ENCODE measurements at regions not wholly inside any gene's neighbourhood (a gene's known extent, or its start where the extent isn't known, plus 50 kb on each side); places are given as distances from the start of the nearest gene placed in this dataset.

DNA sequence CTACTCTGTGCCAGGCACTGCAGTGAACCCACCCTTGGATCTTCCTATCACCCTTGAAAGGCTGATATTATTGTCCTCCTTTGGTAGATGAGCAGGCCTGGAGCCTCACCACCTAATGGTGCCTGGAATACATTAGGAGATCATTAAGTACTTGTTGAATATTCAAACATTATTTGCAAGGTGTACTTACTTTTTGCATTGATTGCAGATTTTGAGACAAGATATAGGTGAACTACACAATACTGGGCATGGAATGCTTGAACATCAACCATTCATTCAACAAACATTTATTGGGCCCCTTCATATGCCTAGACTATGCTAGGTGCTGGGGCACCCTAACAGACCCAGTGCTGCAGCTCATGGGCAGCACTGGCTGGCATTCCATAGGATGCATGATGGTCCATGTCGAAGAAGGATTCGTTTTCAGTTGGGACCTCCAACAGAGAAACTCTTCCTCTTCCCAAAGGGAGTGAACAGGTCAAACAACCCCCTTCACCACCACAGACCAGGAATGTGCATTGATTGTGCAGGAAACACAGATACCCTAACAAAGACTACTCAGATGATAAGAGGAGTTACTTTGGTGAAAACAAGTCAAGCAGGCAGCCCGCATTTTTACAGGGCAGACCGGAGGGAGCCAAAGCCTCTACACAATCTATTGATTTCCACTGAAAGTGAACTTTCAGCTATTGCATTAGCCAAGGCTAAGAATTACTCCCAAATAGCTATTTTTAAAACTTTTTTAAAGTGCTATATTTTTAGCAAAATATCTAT is 149.6 kb upstream of the SH3BP4 start:
- TF ChIP-seq, protein P1, sequence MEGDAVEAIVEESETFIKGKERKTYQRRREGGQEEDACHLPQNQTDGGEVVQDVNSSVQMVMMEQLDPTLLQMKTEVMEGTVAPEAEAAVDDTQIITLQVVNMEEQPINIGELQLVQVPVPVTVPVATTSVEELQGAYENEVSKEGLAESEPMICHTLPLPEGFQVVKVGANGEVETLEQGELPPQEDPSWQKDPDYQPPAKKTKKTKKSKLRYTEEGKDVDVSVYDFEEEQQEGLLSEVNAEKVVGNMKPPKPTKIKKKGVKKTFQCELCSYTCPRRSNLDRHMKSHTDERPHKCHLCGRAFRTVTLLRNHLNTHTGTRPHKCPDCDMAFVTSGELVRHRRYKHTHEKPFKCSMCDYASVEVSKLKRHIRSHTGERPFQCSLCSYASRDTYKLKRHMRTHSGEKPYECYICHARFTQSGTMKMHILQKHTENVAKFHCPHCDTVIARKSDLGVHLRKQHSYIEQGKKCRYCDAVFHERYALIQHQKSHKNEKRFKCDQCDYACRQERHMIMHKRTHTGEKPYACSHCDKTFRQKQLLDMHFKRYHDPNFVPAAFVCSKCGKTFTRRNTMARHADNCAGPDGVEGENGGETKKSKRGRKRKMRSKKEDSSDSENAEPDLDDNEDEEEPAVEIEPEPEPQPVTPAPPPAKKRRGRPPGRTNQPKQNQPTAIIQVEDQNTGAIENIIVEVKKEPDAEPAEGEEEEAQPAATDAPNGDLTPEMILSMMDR (IDR thresholded peaks at IDR 0.05; ENCODE audit: borderline replicate concordance, control extremely low read depth, extremely low read depth, insufficient read depth, missing control alignments) = no peak
- DNase-seq (ENCODE audit: low spot score) = no peak
- in situ Hi-C loops (cut with MboI; ENCODE audit: low sequenced_read_pairs, unreplicated experiment) = no loop called here

DNA sequence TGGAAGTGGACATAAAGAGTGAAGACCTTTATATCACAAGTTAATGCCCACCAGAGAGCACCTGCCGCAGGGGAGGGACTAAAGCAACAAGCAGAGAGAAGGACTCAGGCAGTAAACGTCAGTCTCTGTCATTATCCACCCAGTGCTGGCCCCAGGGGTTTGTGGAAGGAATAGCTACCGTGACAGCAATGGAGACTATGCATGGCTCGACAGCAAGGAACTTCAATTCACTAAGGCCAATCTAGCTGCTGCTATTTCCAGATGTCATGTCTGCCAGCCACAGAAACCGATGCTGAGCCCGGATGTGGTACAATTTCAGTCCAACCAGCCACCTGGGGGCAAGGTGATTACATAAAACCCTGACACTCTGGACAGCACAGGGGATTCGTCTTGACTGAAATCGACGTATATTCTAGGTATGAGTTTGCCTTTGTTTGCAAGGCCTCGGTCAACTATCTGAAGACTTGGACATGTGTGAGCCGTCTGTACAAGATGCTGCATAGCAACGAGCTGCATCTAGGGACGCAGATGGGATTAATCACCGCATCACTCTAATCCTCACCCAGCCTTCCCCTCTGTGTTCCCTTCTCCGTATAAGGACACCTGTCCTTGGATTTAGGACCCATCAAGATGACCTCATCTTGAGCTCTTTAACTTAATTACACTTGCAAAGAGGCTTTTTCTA is 154.1 kb upstream of the SH3BP4 start:
- TF ChIP-seq, protein P1 (IDR thresholded peaks at IDR 0.05; ENCODE audit: borderline replicate concordance, control extremely low read depth, extremely low read depth, insufficient read depth, missing control alignments) = no peak
- no peak for DNase-seq (ENCODE audit: low spot score)
- in situ Hi-C loops (cut with MboI; ENCODE audit: low sequenced_read_pairs, unreplicated experiment) = no loop called here

DNA sequence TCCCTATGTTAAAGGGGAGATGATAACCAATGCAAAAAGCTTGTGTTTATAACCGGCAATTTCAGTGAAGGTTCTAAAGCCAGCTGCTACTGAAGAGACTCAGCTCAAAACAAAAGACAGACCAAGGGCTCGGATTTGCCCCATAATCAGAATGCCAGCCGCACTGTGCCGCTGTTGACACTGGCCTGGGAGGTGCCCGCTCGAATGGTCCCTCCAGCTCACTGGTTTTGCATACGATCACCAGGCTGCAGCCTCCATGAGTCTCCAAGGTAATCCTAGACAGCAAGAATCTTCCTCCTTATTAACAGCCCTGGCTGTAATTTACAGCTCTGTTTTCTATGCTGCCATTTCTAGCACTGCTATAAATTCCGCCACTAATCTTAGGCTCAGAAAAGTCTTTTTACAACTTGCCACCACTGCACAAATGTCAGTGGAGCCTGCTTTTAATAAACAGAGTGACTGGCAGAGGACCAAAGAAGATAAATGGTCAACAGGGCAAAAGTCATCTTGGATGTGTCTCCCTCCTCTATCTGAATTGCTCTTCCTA is 155.7 kb upstream of the SH3BP4 start:
- in situ Hi-C loops (cut with MboI; ENCODE audit: low sequenced_read_pairs, unreplicated experiment) = no loop called here
- TF ChIP-seq, protein P1 (IDR thresholded peaks at IDR 0.05; ENCODE audit: borderline replicate concordance, control extremely low read depth, extremely low read depth, insufficient read depth, missing control alignments) = no peak
- DNase-seq (ENCODE audit: low spot score) = no peak

DNA sequence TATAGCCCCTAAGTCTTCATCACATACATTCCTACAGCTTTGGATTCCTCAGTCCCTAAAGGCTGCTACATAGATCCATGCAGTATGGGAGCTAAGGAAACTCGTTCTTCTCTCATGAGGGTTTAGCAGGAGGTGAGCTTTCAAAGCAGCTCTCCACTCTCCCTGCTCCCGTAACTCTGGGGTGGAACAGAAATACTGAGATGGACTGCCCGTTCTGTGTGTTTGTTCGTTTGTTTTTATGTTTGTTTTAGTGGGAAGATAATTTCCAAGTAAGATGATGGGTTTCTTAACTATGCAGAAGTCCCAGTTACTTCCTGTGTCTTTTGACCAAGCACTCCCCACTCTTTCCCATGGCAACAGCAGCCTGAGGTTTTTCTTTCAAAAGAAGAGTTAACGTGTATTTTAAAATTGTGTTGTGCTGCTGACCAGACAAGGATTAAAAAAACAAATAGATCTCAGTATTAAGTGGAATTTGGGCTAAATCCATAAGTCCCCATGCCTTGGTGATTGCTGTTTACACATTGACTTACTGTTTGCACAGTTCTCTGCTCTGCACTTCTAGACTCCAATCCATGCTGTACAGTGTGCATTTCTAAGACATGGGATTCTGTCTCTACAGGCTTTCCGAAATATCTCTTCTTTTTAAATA is 156.4 kb upstream of the SH3BP4 start:
- no peak for DNase-seq (ENCODE audit: low spot score)
- in situ Hi-C loops (cut with MboI; ENCODE audit: low sequenced_read_pairs, unreplicated experiment) = no loop called here
- TF ChIP-seq, protein P1 (IDR thresholded peaks at IDR 0.05; ENCODE audit: borderline replicate concordance, control extremely low read depth, extremely low read depth, insufficient read depth, missing control alignments) = no peak

DNA sequence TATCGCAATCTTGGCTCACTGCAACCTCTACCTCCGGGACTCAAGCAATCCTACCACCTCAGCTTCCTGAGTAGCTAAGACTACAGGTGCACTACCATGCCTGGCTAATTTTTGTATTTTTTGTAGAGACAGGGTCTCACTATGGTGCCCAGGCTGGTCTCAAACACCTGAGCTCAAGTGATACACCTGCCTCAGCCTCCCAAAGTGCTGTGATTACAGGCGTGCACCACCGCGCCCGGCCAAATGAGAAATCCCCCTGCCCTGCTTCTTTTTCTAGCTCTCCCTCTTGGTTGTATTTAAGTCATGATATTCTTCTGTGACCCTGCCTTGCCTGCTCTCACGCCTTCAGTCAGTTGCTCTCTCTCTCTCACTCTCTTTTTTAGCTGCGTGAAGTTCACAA is 157.0 kb upstream of the SH3BP4 start:
- TF ChIP-seq, protein P1 (IDR thresholded peaks at IDR 0.05; ENCODE audit: borderline replicate concordance, control extremely low read depth, extremely low read depth, insufficient read depth, missing control alignments) = no peak
- in situ Hi-C loops (cut with MboI; ENCODE audit: low sequenced_read_pairs, unreplicated experiment) = no loop called here

DNA sequence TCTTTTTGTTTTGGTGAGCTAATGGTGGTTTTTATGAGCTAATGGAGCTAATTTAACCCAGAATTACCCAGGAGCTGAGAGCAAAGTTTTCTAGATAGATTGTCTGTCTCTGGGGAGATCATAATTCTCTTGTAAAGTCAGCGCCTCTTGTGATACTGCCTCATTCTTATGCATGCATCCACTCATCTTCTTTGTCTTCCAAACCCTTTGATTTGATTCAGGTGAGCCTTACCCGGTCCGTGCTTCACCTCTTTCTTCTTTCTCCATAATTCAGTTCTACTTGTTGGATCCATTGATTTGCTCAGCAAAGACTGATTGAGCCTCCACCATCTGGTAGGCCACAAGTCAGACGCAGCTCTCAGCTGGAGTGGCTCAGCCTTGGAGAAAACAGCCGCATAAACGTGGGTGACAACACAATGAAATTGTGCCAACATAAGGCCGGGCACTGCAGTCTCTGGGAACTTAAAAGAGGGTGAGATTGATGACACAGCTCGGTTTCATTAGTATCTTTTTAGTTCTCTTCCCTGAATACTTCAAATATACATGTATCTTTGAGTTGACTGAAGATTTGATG is 158.5 kb upstream of the SH3BP4 start:
- DNase-seq (ENCODE audit: low spot score) = no peak
- TF ChIP-seq, protein P1 (IDR thresholded peaks at IDR 0.05; ENCODE audit: borderline replicate concordance, control extremely low read depth, extremely low read depth, insufficient read depth, missing control alignments) = no peak
- in situ Hi-C loops (cut with MboI; ENCODE audit: low sequenced_read_pairs, unreplicated experiment) = no loop called here

More for the DNA sequence above, 157.0 kb upstream of the SH3BP4 start:
- DNase-seq (ENCODE audit: low spot score) = no peak

Measured in GM13976 (cell line).